ENCODE measurements at regions not wholly inside any gene's neighbourhood (a gene's known extent, or its start where the extent isn't known, plus 50 kb on each side); places are given as distances from the start of the nearest gene placed in this dataset.

DNA sequence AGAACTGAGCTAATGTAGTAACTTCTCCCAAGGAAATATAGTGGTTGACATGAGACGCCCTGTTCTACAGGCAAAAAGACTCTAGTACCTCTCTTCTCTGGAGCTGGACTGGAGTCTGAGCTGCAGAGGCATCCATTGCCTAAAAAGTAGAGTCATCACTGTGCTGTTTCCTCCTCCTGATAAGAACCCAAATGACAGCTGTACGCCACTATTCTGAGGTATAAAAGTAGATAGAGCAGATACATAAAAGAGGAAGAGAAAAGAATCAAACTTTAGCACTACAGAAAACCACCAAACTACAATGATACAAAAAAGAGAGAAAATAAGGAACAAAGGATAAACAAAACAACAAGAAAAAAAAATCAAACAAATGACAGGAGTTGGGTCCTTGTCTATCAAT lies 1568.8 kb downstream of the PLA2G4A start:
- TF ChIP-seq, protein P1, sequence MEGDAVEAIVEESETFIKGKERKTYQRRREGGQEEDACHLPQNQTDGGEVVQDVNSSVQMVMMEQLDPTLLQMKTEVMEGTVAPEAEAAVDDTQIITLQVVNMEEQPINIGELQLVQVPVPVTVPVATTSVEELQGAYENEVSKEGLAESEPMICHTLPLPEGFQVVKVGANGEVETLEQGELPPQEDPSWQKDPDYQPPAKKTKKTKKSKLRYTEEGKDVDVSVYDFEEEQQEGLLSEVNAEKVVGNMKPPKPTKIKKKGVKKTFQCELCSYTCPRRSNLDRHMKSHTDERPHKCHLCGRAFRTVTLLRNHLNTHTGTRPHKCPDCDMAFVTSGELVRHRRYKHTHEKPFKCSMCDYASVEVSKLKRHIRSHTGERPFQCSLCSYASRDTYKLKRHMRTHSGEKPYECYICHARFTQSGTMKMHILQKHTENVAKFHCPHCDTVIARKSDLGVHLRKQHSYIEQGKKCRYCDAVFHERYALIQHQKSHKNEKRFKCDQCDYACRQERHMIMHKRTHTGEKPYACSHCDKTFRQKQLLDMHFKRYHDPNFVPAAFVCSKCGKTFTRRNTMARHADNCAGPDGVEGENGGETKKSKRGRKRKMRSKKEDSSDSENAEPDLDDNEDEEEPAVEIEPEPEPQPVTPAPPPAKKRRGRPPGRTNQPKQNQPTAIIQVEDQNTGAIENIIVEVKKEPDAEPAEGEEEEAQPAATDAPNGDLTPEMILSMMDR (IDR thresholded peaks at IDR 0.05; ENCODE audit: low read depth, low read length): no peak

DNA sequence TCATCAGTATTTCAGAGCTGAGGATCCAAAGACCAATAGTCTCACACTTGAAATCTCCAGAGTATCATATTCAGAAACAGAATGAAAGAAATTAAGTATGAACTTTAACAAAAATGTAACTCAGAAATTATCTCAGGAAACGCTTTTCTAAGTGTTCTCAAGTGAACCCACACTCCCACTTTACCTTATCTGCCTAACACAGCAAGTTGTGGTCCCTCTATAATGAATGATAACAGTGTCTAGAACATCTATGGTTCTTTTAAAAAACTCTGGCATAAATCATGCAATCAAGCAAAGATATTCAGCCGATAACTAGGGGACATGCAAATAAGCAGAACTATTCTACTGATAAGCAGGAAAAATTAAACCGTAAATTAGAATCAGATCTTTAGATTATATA lies 1574.2 kb downstream of the PLA2G4A start:
- no peak for DNase-seq (ENCODE audit: extremely low read depth, low read depth)
- TF ChIP-seq, protein P1 (IDR thresholded peaks at IDR 0.05; ENCODE audit: low read depth, low read length): no peak

More for the DNA sequence above, 1568.8 kb downstream of the PLA2G4A start:
- DNase-seq (ENCODE audit: extremely low read depth, low read depth): no peak

DNA sequence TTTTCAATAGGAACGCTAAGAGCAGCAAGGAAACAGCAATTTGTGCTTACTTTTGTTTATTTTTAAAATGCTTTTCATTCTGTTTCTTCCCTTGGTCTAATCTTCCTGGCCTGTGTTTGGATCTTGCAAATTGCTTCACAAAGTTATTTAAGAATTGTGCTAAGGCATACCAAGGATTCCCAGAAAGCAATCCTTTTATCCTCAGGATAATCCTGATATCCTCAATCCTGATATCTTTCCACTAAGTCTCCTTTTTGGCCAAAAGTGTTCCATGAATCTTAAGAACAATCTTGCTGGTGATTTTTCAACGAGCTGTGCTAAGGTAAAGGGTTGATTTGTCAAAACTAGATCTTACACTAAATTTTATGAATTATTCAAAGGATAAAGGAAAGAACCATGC lies 1577.9 kb downstream of the PLA2G4A start:
- DNase-seq (ENCODE audit: extremely low read depth, low read depth): no peak
- TF ChIP-seq, protein P1 (IDR thresholded peaks at IDR 0.05; ENCODE audit: low read depth, low read length): no peak

DNA sequence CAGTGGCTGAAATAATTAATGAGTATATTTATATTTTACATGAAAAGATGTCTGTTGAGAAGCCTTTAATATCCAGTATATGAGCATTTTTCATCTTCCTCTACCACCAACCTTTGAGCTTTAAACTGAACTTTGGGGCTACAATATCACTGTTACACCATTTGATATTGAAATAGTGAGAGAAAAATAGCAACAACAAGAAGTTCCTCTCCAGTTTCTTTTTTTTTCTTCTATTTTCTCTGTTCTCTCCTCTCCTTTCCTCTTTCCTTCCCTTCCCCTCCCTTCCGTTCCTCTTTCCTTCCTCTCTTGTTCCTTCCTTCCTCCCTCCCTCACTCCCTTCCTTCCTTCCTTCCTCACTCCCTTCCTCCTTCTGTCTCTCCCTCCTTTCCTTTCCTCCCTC lies 1591.4 kb downstream of the PLA2G4A start:
- DNase-seq (ENCODE audit: extremely low read depth, low read depth): no peak
- TF ChIP-seq, protein P1 (IDR thresholded peaks at IDR 0.05; ENCODE audit: low read depth, low read length): no peak

DNA sequence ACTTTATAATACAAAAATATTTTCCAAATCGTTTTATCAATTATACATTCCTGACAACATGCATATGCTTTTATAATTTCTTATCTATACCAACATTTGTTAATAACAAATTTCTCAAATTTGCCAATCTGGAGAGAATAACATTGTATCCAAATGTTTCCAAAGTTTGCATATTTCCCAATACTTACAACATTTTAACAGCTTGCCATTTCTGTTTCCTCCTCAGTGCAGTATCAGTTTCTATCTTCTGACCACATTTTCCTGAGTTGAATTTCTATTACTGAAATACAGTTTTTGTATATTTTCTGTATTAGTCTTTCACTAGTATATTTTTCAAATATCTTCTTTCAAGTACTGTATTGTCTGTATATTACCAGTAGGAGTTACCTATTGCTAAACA lies 1594.3 kb downstream of the PLA2G4A start:
- no peak for DNase-seq (ENCODE audit: extremely low read depth, low read depth)

DNA sequence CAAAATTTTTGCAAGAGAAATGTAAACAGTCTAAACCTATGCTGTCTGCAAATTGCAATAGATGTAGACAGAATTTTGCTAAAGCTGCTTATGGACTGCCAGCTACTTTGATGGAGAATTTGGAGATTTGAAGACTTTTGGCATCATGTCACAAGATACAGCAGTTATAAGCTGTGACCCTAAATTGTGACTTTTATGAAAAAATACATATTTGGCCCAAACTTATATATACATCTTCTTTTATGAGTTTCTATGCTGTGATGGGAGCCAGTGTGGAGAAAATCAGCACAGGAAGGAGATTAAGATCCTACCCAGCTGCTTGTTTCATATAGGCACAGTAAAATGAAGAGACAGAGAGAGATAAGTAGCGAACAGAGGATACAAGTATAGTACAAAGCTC lies 1595.4 kb downstream of the PLA2G4A start:
- DNase-seq (ENCODE audit: extremely low read depth, low read depth): no peak
- TF ChIP-seq, protein P1 (IDR thresholded peaks at IDR 0.05; ENCODE audit: low read depth, low read length): no peak

More for the DNA sequence above, 1594.3 kb downstream of the PLA2G4A start:
- TF ChIP-seq, protein P1 (IDR thresholded peaks at IDR 0.05; ENCODE audit: low read depth, low read length): no peak

DNA sequence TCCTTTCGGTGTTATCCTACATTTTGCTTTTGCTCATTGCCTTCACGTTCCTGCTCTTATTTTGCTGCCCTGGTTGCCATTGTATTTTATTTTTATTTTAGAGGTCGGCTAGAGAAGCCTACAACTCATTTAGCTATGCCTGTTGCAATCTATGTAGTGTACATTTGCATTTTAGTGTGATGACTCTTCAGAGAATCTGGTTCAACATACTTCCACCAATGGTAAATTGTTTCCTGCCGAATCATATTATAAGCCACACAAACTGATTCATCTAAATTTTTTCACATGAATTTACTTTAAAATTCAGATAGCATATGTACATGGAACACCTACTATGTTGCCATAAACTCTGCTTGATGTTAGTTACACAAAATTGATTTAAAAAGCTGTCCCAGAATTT lies 1596.9 kb downstream of the PLA2G4A start:
- DNase-seq (ENCODE audit: extremely low read depth, low read depth): no peak
- TF ChIP-seq, protein P1 (IDR thresholded peaks at IDR 0.05; ENCODE audit: low read depth, low read length): no peak
